Loucy (cell line): ENCODE measurements at regions not wholly inside any gene's neighbourhood (a gene's known extent, or its start where the extent isn't known, plus 50 kb on each side); places are given as distances from the start of the nearest gene placed in this dataset.

Experiments
- EZH2phosphoT487 ChIP-seq: fragments of 200-600 bp; IDR thresholded peaks from 2 replicates; pipeline ENCODE4 v1.6.1; 2018; ENCODE audit warnings: antibody characterized with exemption, mild to moderate bottlenecking, moderate library complexity, borderline replicate concordance
- TF ChIP-seq, protein P1 (sequence below): fragments of 200-600 bp; sonication (generic); conservative IDR thresholded peaks from 2 replicates; pipeline ENCODE4 v1.5.1; 2014; ENCODE audit warnings: mild to moderate bottlenecking, antibody characterized with exemption, low read length

DNA sequence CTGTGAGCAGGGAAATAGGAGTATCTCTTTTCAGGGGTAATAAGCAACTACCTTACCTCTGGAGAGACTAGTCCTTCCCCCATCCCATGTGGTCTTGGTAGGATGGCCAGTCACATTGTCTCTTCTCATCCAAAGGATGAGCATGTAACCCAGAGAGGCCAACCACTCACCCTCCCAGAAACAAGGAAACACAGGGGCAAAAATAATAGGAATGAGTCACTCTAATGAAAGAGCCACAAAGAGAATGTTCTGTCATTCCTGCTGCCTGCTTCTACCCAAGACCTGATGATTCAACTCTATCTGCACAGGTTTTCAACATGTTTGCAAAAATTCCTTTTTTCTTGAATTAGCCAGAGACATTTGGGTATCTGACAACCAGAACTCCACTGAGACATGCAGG is 99.3 kb upstream of the NFE2L3 start:
- TF ChIP-seq, protein P1, sequence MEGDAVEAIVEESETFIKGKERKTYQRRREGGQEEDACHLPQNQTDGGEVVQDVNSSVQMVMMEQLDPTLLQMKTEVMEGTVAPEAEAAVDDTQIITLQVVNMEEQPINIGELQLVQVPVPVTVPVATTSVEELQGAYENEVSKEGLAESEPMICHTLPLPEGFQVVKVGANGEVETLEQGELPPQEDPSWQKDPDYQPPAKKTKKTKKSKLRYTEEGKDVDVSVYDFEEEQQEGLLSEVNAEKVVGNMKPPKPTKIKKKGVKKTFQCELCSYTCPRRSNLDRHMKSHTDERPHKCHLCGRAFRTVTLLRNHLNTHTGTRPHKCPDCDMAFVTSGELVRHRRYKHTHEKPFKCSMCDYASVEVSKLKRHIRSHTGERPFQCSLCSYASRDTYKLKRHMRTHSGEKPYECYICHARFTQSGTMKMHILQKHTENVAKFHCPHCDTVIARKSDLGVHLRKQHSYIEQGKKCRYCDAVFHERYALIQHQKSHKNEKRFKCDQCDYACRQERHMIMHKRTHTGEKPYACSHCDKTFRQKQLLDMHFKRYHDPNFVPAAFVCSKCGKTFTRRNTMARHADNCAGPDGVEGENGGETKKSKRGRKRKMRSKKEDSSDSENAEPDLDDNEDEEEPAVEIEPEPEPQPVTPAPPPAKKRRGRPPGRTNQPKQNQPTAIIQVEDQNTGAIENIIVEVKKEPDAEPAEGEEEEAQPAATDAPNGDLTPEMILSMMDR: no peak
- no peak for TF ChIP-seq EZH2phosphoT487
